NCI-H226 (cell line): ENCODE measurements at regions not wholly inside any gene's neighbourhood (a gene's known extent, or its start where the extent isn't known, plus 50 kb on each side); places are given as distances from the start of the nearest gene placed in this dataset.
A peak's percentile ranks its signal among the peaks of the same experiment; 100 is the strongest.
"Not testable (repeated sequence)": the region's sequence is repeated elsewhere in the genome, so short reads cannot be mapped to it uniquely, and the experiment has no call there.

ENCODE experiments used
- DNase-seq: peaks from one replicate; pipeline ENCODE4 v3.0.0-alpha.2; 2015

- no peak for DNase-seq
Observed at GRCh38 chr15:96585484-96586386, 255.2 kb downstream of the NR2F2 start.

DNA sequence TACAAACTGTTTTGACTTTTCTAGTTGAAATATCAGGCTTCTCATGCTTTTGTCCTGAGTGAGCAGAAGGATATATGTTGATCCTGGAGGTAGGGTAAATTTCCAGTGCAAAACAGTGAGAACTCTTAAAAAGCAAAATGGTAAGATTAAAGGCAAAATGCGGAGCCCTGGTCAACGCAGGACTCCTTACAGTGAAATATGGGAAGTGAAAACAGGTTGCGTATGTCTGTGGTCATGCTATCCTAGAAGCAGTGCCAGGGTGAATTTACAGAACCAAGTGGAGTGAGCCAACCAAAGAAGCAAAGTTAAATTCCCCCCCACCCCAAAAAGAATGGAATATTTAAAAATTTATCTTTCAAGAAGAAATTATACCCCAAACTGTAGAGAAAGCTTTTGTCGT is 256.4 kb downstream of the NR2F2 start:
- DNase-seq: no peak

GRCh38 chr15:96589864-96590263 is 259.4 kb downstream of the NR2F2 start:
- DNase-seq: no peak

- no peak for DNase-seq
Observed at GRCh38 chr15:96593735-96594134, 263.2 kb downstream of the NR2F2 start.

GRCh38 chr15:96595951-96596350 is 265.5 kb downstream of the NR2F2 start:
- no peak for DNase-seq

DNA sequence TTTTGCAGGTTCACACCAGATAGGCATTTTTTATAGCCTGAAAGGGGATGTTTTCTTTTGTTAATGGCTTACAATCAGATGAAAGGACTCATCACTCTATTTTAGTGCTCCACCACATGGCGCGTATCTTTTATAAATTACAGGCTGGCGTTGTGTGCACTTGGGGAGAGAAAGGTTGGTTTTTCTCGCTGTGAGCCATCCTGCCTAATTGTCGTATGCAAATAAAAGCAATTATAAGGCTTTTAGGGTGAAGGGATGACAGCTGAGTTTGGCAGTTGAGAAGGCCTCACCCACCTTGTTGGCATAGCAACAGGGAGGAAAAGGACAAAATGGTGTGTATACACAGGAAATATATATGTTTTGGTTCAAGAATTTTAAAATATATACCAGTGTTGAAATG is 268.0 kb downstream of the NR2F2 start:
- no peak for DNase-seq

GRCh38 chr15:96599268-96599667 is 268.8 kb downstream of the NR2F2 start:
- no peak for DNase-seq

DNA sequence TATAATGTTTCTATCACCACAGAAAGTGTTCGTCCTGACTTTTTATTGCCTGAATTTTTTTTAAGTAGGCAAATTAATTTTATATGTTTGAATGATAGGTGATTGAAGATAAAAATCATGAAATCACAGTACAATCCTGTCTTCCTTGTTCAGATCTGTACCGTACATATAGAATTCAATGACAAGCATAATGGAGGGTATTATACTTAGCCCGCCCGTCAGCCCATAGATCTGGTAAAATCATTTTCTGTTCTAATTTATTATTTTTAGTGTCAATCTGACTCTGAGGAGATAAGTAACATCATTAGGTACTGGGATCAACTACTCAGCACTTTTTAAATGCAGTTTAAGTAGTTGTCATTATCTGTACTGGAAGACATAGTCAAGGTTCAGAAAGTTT is 269.9 kb downstream of the NR2F2 start:
- DNase-seq: no peak

GRCh38 chr15:96606617-96607016 is 276.1 kb downstream of the NR2F2 start:
- DNase-seq: no peak

DNA sequence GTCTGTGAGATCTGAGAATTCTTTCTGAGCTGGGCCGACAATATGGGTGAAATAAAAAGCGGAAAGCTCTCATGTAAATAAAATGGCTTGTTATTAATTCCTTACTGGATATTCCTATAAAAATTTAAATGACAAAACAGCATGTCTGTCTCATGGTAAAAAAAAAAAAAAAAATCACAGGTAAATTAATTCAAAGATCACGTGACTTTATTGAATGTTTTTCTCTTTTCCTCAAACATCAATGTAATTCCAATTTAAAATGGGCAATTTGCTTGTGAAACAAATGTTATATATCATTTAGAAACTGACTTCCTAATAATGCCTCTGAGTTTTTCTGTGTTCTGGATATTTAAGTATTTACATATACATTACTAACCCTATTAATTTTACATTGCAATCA is 280.3 kb downstream of the NR2F2 start:
- DNase-seq: no peak

DNA sequence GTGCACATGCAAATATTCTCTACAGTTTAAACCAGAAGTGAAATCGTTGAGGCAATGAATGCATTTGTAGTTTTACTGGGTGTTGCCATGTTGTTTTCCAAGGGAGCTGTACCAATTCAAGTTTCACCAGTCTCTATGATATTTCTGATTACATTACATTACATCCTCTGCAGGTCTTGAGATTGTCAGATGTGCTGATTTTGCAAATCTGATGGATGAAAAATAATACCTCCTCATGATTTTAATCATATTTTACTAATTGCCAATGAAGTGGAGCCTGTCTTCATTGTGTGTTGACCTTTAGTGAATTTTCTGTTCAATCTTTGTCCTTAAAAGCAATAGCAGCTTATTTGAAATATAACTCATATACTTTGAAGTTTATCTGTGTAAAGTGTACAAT is 282.4 kb downstream of the NR2F2 start:
- no peak for DNase-seq

GRCh38 chr15:96619174-96619573 is 288.7 kb downstream of the NR2F2 start:
- no peak for DNase-seq

- no peak for DNase-seq
Observed at GRCh38 chr15:96622714-96623113, 292.2 kb downstream of the NR2F2 start.

- DNase-seq: no peak
Observed at GRCh38 chr15:96625256-96625655, 294.8 kb downstream of the NR2F2 start.

- DNase-seq: no peak
Observed at GRCh38 chr15:96627031-96627568, 296.6 kb downstream of the NR2F2 start.

DNA sequence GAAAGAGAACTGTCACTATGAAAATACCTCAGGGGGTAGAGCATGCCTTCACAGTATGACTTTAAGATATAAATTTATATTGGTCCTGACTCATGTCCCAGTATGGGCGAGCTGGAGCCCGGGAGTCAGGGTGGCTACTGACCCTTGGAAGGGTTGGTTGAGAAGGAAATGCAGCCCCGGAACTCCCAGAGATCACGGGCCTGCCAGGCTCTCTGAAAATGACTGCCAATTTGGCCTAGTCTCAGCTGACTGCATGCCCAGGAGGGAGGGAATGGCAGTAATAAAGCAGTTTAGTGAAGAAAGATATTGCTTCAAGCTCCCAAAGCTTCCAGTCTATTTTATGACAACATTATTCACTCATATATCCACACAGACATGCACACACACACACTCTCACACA is 299.0 kb downstream of the NR2F2 start:
- DNase-seq: no peak

GRCh38 chr15:96638793-96639192 is 308.3 kb downstream of the NR2F2 start:
- no peak for DNase-seq

DNA sequence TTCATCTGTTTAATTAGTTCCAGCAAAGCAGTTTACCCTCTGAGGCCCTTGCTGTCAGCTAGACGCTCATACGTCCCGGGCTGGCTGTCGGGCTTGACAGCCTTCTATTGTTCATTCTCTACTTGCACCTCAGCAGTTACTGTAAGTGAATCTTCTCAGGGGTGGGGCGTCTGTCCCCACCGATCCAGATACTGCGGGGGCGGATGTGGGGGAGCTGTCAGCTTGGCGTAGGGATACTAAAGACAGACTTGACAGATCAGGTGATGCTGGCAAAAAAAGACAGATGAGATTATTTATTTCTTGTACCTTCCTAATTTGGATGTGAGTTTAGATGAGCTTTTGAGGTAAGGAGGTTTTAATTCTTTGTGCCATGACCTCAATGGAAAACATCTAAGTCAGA is 315.3 kb downstream of the NR2F2 start:
- no peak for DNase-seq

GRCh38 chr15:96648866-96649265 is 318.4 kb downstream of the NR2F2 start:
- DNase-seq: no peak

DNA sequence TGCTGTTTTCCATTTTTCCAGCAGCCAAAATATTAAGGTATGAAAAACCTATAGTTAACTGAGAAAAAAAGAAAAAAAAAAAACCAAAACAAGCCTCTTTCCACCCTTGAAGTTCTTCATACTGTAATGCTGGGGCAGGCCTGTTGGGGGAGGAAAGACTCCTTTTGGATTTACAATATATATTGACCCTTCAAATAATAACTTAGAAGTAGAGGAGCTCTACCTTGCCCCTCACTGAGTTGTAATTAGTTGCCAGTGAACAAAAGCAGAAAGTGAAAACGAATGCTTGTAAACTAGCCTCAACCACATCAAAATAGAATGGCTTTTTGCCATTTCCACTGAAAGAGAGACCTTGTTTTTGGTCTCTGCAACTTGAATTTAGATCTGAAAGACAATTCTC is 326.6 kb downstream of the NR2F2 start:
- no peak for DNase-seq

DNA sequence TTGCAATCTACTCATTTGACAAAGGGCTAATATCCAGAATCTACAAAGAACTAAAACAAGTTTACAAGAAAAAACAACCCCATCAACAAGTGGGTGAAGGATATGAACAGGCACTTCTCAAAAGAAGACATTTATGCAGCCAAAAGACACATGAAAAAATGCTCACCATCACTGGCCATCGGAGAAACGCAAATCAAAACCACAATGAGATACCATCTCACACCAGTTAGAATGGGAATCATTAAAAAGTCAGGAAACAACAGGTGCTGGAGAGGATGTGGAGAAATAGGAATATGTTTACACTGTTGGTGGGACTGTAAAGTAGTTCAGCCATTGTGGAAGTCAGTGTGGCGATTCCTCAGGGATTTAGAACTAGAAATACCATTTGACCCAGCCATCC is 336.5 kb downstream of the NR2F2 start:
- not testable (repeated sequence) for DNase-seq

GRCh38 chr15:96670389-96670788 is 339.9 kb downstream of the NR2F2 start:
- DNase-seq: peak; percentile 13

- DNase-seq: no peak
Observed at GRCh38 chr15:96672629-96673028, 342.1 kb downstream of the NR2F2 start.

GRCh38 chr15:96678386-96678785 is 347.9 kb downstream of the NR2F2 start:
- no peak for DNase-seq
